IMR-90 (cell line): ENCODE measurements at regions not wholly inside any gene's neighbourhood (a gene's known extent, or its start where the extent isn't known, plus 50 kb on each side); places are given as distances from the start of the nearest gene placed in this dataset.

ENCODE experiments used
- ATAC-seq: fragments of 200-7000 bp; cut with Tn5 transposase; 2 replicates; pipeline ENCODE4 v1.9.1; 2020; ENCODE audit warnings: low read depth, mild to moderate bottlenecking, moderate library complexity
- BruUV-seq: library from RNA; stranded (reverse); fragments of 400-500 nt; replicated peaks from 2 replicates; lab custom pipeline; 2021; lab: Mats Ljungman, UMichigan
- CTCF ChIA-PET: fragments of 300-600 bp; formaldehyde crosslinking; extraction: SDS; loops from one replicate; lab custom pipeline; 2021; ENCODE audit warnings: antibody characterized with exemption; lab: Yijun Ruan, JAX
- POLR2A ChIA-PET: fragments of 300-600 bp; sonication (Branson Sonifier 250); formaldehyde crosslinking; loops from one replicate; lab custom pipeline; 2022; ENCODE audit warnings: antibody characterized with exemption; ENCODE audit not compliant: unreplicated experiment; lab: Charles Lee
- DNase-seq: peaks from one replicate; pipeline ENCODE4 v3.0.0; 2013
- H2AFZ ChIP-seq: replicated peaks from 2 replicates; pipeline ENCODE3; 2013; ENCODE audit warnings: low read length, mild to moderate bottlenecking; ENCODE audit not compliant: poor library complexity
- H2AK5ac ChIP-seq: 2 replicates; pipeline ENCODE4 v1.6.1; 2013; ENCODE audit warnings: low read depth, low read length, inconsistent platforms
- H2AK9ac ChIP-seq: replicated peaks from 2 replicates; pipeline ENCODE3; 2013; ENCODE audit warnings: mild to moderate bottlenecking, low read depth, low read length, moderate library complexity; ENCODE audit not compliant: poor library complexity
- H2BK120ac ChIP-seq: 2 replicates; pipeline ENCODE4 v1.6.1; 2013; ENCODE audit warnings: low read depth, low read length, inconsistent platforms
- H2BK15ac ChIP-seq: 3 replicates; pipeline ENCODE4 v1.6.1; 2013; ENCODE audit warnings: low read depth, low read length, inconsistent platforms
- H2BK20ac ChIP-seq: 2 replicates; pipeline ENCODE4 v1.6.1; 2013; ENCODE audit warnings: low read depth, mild to moderate bottlenecking, inconsistent platforms, low read length, moderate library complexity
- H2BK5ac ChIP-seq: 2 replicates; pipeline ENCODE4 v1.6.1; 2013; ENCODE audit warnings: mild to moderate bottlenecking, low read depth, low read length, inconsistent platforms; ENCODE audit not compliant: poor library complexity, severe bottlenecking
- H3K14ac ChIP-seq: replicated peaks from 2 replicates; pipeline ENCODE4 v1.6.1; 2013; ENCODE audit warnings: low read depth, low read length, inconsistent platforms
- H3K18ac ChIP-seq: 2 replicates; pipeline ENCODE4 v1.6.1; 2013; ENCODE audit warnings: low read depth, low read length, control low read depth
- H3K23ac ChIP-seq: 2 replicates; pipeline ENCODE4 v1.6.1; 2013; ENCODE audit warnings: low read depth, low read length, inconsistent platforms
- H3K27ac ChIP-seq: 2 replicates; pipeline ENCODE4 v1.5.1; 2013; ENCODE audit warnings: mild to moderate bottlenecking, control low read depth, low read length; ENCODE audit not compliant: insufficient read depth
- H3K27me3 ChIP-seq: 2 replicates; pipeline ENCODE4 v1.6.1; 2013; ENCODE audit warnings: low read length; ENCODE audit not compliant: control insufficient read depth, insufficient read depth
- H3K36me3 ChIP-seq: 2 replicates; pipeline ENCODE4 v1.6.1; 2013; ENCODE audit warnings: low read length, mixed read lengths; ENCODE audit not compliant: control insufficient read depth, insufficient read depth
- H3K4ac ChIP-seq: 2 replicates; pipeline ENCODE4 v1.6.1; 2013; ENCODE audit warnings: low read depth, low read length, inconsistent platforms
- H3K4me1 ChIP-seq: 2 replicates; pipeline ENCODE4 v1.6.1; 2013; ENCODE audit warnings: low read length, mixed read lengths; ENCODE audit not compliant: control insufficient read depth, insufficient read depth
- H3K4me2 ChIP-seq: 2 replicates; pipeline ENCODE4 v1.6.1; 2013; ENCODE audit warnings: low read depth, mild to moderate bottlenecking, control low read depth, low read length, moderate library complexity
- H3K4me3 ChIP-seq: 2 replicates; pipeline ENCODE4 v1.5.1; 2013; ENCODE audit warnings: low read depth, mild to moderate bottlenecking, control low read depth, low read length, moderate library complexity; ENCODE audit not compliant: insufficient read depth
- H3K56ac ChIP-seq: 2 replicates; pipeline ENCODE4 v1.6.1; 2013; ENCODE audit warnings: low read length, inconsistent platforms; ENCODE audit not compliant: insufficient read depth; ENCODE audit errors: extremely low read depth
- H3K79me1 ChIP-seq, 2 experiments: 2 replicates each; pipeline ENCODE4 v1.6.1; 2013; ENCODE audit warnings: low read length in 2 of 2, inconsistent platforms in 1 of 2, low read depth in 1 of 2
- H3K9ac ChIP-seq: 2 replicates; pipeline ENCODE4 v1.6.1; 2013; ENCODE audit warnings: low read depth, low read length, control low read depth
- H3K9me1 ChIP-seq: 2 replicates; pipeline ENCODE4 v1.6.1; 2013; ENCODE audit warnings: low read length, inconsistent platforms; ENCODE audit not compliant: insufficient read depth
- H3K9me3 ChIP-seq: 2 replicates; pipeline ENCODE4 v1.6.1; 2013; ENCODE audit warnings: low read length; ENCODE audit not compliant: control insufficient read depth, insufficient read depth
- H4K20me1 ChIP-seq: 2 replicates; pipeline ENCODE4 v1.6.1; 2013; ENCODE audit warnings: low read length, inconsistent platforms; ENCODE audit not compliant: insufficient read depth
- H4K5ac ChIP-seq: 2 replicates; pipeline ENCODE4 v1.6.1; 2013; ENCODE audit warnings: mild to moderate bottlenecking, low read depth, low read length, control low read depth
- H4K8ac ChIP-seq, 2 experiments: 2 replicates each; pipeline ENCODE4 v1.6.1; 2013; ENCODE audit warnings: low read depth in 2 of 2, low read length in 2 of 2, control low read depth in 1 of 2, inconsistent platforms in 1 of 2
- H4K91ac ChIP-seq: 2 replicates; pipeline ENCODE4 v1.6.1; 2013; ENCODE audit warnings: low read depth, low read length, inconsistent platforms; ENCODE audit not compliant: insufficient read depth
- WGBS, 2 experiments: methylation state at CpG; one replicate each; pipeline versions ENCODE4 v1.1.5 to v1.1.7; 2013; ENCODE audit warnings: missing lambda C conversion rate in 2 of 2; ENCODE audit not compliant: insufficient read length in 1 of 2; ENCODE audit errors: extremely low coverage in 2 of 2; 5-methylcytosine and 5-hydroxymethylcytosine counted together
- dilution Hi-C: fragments of 300-500 bp; cut with HindIII; formaldehyde crosslinking; loops from one replicate; pipeline ENCODE4 v1.14.3; 2018; ENCODE audit warnings: low sequenced_read_pairs; ENCODE audit not compliant: unreplicated experiment
- in situ Hi-C: fragments of 300-500 bp; cut with MboI; formaldehyde crosslinking; loops from 3 replicates; pipeline ENCODE4 v1.14.3; 2019; ENCODE audit warnings: low sequenced_read_pairs, inconsistent platforms, mixed read lengths
- intact Hi-C: fragments of 100-400 bp; cut with micrococcal nuclease; formaldehyde crosslinking; loops from 2 replicates; pipeline ENCODE4 v1.10.0; 2022
- TF ChIP-seq, protein P1 (sequence below): conservative IDR thresholded peaks from 2 replicates; pipeline ENCODE4 v1.5.1; 2012; ENCODE audit warnings: mild to moderate bottlenecking, low read depth, low read length, improper control_type of control experiment

DNA sequence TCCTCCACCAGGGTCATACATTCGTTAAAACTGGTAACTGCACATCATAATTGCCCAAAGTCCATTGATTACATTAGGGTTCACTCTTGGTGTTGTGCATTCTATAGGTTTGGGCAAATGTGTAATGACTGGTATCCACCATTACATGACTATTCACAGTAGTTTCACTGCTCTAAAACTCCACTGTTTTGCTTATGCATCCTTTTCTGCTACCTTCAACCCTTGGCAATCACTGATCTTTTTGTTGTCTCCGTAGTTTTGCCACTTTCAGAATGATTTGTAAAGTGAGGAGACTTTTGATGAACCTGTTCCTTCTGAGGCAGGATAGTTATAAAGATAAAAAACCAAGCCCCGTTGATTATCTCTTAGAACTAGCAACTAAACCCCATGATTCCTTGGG, 187.3 kb upstream of the MCHR2 start:
- Histone ChIP-seq H4K8ac (no peak overlapping the region), H2AK9ac (no peak overlapping the region), H3K27ac (no peak overlapping the region), H3K4ac (no peak overlapping the region), H3K27me3 (peaks cover 2% of the 10 kb centered on the region; the same call in 1 of the 2 replicates), H3K4me1 (peaks cover 12% of the 10 kb centered on the region), H4K91ac (no peak overlapping the region), H3K23ac (no peak overlapping the region), H3K36me3 (no peaks in the 10 kb centered on the region), H2BK5ac (no peak overlapping the region), H3K14ac (no peak overlapping the region), H3K9me3 (no peaks in the 10 kb centered on the region), H2AFZ (no peak overlapping the region), H3K4me2 (no peak overlapping the region), H2AK5ac (no peak overlapping the region), H4K20me1 (no peaks in the 10 kb centered on the region), H3K9ac (no peak overlapping the region), H3K4me3 (no peak overlapping the region), H3K79me1 (no peaks in the 10 kb centered on the region), H3K18ac (no peak overlapping the region), H3K9me1 (peaks cover 15% of the 10 kb centered on the region), H4K5ac (no peak overlapping the region), H2BK120ac (no peak overlapping the region), H2BK15ac (no peak overlapping the region), H2BK20ac (no peak overlapping the region), H3K56ac (no peak overlapping the region)
- TF ChIP-seq, protein P1, sequence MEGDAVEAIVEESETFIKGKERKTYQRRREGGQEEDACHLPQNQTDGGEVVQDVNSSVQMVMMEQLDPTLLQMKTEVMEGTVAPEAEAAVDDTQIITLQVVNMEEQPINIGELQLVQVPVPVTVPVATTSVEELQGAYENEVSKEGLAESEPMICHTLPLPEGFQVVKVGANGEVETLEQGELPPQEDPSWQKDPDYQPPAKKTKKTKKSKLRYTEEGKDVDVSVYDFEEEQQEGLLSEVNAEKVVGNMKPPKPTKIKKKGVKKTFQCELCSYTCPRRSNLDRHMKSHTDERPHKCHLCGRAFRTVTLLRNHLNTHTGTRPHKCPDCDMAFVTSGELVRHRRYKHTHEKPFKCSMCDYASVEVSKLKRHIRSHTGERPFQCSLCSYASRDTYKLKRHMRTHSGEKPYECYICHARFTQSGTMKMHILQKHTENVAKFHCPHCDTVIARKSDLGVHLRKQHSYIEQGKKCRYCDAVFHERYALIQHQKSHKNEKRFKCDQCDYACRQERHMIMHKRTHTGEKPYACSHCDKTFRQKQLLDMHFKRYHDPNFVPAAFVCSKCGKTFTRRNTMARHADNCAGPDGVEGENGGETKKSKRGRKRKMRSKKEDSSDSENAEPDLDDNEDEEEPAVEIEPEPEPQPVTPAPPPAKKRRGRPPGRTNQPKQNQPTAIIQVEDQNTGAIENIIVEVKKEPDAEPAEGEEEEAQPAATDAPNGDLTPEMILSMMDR, result no peak
- DNase-seq (no peak), ATAC-seq (no peak)
- in situ Hi-C loops (no loop called here), dilution Hi-C loops (no loop called here), intact Hi-C loops (no loop called here)
- ChIA-PET POLR2A (no interaction called here), CTCF (no interaction called here)
- no CpG with 5 or more reads among the region's 3 CpGs for WGBS, 2 experiments
- BruUV-seq, result no TSS peak
